ENCODE measurements at regions not wholly inside any gene's neighbourhood (a gene's known extent, or its start where the extent isn't known, plus 50 kb on each side); places are given as distances from the start of the nearest gene placed in this dataset.
"Not testable (repeated sequence)": the region's sequence is repeated elsewhere in the genome, so short reads cannot be mapped to it uniquely, and the experiment has no call there.

DNA sequence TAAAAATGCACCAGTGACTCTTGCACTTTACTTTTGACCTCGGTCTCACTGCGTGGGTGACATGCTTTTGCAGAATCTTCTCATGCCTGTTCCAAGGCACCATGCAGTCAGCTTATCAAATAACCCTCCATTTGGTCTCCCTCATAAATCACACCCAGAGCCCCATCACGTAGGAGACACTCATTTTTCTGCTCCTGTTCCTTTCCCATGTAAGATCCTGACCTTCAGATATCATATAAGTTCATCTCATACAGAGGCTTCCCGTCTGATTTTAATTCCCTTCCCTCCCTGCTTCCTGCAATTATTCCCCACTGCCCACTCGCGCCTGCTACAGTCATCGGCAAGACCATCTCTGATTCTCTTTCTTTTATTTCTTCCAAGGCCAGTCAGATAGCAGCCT, 1226.3 kb upstream of the AUTS2 start:
- DNase-seq (ENCODE audit: low spot score) = no peak

DNA sequence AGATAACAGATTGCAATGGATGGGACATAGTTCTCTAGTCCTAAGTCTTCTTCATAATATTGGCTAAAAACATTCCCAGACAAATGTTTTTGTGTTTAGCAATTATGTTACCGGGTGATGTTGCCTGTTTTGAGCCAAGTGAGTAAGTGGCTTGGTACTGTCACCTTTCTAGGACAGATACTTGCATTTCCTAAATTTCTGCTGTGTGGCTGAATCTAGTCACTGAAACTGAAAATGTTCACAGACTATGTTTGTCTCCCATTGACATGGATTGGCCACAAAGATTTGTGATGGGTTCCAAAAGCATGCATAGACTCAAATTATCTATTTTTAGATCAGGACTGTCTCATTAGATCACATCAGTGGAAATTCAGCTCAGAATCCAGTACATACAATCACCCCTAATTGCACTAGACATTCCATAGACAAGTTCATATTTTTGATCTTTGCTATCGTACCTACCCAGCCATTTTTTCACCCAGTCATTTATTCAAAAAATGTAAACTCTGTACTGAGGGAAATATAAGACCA, 1222.1 kb upstream of the AUTS2 start:
- no peak for DNase-seq (ENCODE audit: low spot score)

GRCh38 chr7:68381731-68382130, 1216.5 kb upstream of the AUTS2 start:
- no peak for DNase-seq (ENCODE audit: low spot score)

- DNase-seq (ENCODE audit: low spot score) = no peak
These were observed 1213.7 kb upstream of the AUTS2 start for GRCh38 chr7:68384581-68384980.

DNA sequence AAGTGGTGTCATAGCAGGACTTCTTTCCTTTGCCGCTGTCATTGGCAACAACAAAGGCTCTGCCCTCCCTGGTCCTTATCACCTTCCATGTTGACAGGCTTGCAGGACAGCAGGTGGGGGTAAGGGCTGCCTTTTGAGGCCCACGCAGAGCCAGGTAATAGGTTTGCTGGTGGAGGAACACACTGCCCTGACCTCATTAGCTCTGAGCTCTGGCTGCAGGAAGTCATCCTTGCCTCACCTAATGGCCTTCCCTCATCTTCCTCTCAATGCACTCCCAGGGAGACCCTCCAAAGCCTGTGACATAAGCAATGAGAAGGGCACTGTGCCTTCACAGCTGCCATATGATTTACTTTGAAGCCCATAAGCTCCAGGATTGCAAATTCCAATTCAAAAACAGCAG, 1205.2 kb upstream of the AUTS2 start:
- DNase-seq (ENCODE audit: low spot score) = no peak

DNA sequence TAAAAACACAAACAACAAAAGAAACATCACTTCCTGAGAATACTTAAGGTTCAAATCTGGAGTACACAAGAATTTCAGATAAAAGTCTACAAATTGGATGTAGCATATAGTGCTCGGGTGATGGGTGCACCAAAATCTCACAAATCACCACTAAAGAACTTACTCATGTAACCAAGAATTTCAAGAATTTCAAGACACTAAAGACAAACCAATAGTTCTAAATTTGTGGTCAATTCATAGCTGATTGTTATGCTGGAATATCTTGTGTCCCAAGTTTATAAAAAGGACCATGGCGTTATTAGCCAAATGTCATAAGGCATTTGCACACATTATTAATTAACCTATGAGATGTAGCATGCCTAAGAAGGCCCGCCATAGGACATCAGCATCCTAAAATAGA, 1204.1 kb upstream of the AUTS2 start:
- DNase-seq (ENCODE audit: low spot score) = no peak

- DNase-seq (ENCODE audit: low spot score) = no peak
These were observed 1198.2 kb upstream of the AUTS2 start for GRCh38 chr7:68399991-68400590.

GRCh38 chr7:68400783-68401182, 1197.5 kb upstream of the AUTS2 start:
- DNase-seq (ENCODE audit: low spot score) = no peak

- DNase-seq (ENCODE audit: low spot score) = no peak
These were observed 1197.0 kb upstream of the AUTS2 start for GRCh38 chr7:68401313-68401712.

DNA sequence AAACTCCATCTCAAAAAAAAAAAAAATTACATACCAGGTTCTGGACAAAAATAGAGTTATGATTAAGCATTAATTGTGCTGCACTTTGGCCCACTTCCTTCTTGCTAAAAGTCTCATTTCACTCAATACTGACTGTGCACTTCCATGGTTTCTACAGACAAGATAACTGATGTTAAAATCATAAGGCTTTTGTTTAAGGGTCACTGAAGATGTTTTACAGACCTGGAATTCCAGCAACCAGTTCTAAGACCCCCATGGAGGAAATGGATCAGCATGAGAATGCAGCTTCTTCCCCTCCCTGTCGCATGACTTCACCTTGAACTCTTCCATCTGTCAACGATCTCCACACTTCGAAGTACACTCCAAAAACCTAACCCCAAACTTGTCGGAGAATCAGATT, 1191.8 kb upstream of the AUTS2 start:
- no peak for DNase-seq (ENCODE audit: low spot score)

DNA sequence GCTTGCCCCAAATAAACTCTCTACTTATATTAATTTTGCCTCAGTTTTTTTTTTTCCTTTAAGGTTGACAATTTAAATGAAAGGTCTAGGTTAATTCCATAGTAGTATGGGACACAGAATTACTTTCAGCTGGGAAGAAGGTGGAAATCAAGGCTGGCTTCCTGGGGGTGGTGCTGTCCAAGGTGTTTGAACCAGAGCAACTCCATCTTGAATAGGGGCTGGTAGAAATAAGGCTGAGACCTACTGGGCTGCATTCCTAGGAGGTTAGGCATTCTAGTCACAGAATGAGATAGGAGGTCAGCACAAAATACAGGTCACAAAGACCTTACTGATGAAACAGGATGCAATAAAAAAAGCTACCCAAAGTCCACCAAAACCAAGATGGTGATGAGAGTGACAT, 1190.8 kb upstream of the AUTS2 start:
- no peak for DNase-seq (ENCODE audit: low spot score)

DNA sequence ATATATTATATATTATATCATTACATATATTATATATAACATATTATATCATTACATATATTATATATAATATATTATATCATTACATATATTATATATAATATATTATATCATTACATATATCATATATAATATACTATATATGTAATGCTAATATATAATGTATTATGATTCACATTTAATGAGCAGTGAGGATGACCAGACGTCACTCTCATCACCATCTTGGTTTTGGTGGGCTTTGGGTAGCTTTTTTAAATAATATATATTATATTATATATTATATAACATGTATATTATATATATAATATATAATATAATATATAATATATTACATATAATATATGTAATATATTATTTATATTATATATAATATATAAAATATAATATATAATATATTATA, 1189.4 kb upstream of the AUTS2 start:
- DNase-seq (ENCODE audit: low spot score) = no peak

DNA sequence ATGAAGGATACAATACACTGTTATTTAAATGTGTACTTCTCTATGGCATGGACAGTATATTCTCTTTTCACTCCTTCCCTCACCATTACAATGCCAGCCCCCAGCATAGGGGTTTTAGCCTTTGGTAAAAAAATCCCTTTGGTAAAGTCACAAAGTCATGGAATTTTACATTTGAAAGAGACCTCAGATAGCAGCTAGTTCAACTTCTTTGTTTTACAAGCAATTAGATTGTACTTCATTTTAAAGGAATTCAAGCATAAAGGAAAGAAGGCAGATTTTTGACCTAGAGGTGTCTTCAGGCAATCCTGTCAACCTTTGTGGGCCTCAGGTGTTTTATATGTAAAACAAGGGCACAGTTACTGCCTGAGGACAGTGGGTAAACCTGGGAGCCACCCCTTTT, 1188.4 kb upstream of the AUTS2 start:
- DNase-seq (ENCODE audit: low spot score) = no peak

DNA sequence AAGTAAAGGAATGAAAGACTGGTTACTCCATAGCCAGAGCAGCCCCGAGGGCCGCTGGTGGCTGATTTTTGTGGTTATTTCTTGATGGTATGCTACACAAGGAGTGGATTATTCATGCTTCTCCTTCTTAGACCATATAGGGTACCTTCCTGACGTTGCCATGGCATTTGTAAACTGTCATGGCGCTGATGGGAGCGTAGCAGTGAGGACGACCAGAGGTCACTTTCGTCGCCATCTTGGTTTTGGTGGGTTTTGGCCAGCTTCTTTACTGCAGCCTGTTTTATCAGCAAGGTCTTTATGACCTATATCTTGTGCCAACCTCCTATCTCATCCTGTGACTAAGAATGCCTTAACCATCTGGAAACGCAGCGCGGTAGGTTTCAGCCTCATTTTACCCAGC, 1187.6 kb upstream of the AUTS2 start:
- DNase-seq (ENCODE audit: low spot score) = not testable (repeated sequence)

GRCh38 chr7:68411742-68412141, 1186.5 kb upstream of the AUTS2 start:
- no peak for DNase-seq (ENCODE audit: low spot score)

DNA sequence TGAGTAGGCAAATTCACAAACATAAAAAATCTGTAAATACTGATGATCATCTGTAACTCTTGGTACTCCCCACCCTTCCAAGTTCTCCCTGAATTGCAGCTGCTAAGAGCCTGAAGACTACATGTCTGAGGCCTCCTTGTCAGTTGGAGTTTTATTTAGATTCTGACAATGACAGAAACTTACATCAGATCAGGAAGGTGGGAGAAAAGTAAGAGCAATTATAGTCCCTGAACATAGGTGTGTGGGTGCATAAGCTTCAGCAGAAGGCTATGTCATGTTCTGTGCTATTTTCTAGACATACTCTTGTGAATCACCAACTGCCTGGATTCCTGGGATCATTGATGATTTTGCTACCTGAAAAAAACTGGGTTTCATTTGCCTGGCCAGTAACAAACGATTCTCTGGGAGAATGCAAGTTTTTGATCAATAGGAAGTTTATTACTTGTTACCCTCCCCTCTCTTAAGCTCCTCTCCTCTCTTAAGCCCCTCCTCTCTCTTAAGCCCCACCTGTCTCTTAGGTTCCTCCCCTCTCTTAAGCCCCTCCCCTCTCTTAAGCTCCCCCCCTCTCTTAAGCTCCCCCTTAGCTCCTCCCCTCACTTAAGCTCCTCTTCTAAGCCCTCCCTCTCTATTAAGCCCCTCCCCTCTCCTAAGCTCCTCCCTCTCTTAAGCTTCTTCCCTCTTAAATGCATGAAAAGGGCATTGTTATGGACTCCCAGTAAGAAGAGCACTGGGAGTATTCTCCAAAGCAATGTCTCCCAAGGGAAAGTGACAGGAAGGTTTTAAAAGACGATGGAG, 1183.4 kb upstream of the AUTS2 start:
- DNase-seq (ENCODE audit: low spot score) = no peak

- DNase-seq (ENCODE audit: low spot score) = no peak
These were observed 1181.3 kb upstream of the AUTS2 start for GRCh38 chr7:68417002-68417401.

DNA sequence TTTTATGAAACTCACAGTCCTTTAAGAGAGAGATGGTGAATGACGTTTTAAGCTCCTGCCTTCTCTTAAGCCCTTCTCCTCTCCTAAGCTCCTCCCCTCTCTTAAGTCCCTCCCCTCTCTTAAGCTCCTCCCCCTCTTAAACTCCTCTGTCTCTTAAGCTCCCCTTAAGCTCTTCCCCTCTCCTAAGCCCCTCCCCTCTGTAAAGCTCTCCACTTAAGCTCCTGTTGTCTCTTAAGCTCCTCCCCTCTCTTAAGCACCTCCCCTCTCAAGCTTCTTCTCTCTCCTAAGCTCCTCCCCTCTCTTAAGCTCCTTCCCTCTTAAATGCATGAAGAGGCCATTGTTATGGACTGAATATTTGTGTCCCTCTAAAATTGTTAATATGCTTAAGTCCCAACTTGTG, 1180.6 kb upstream of the AUTS2 start:
- peak; percentile 10 for DNase-seq (ENCODE audit: low spot score)

DNA sequence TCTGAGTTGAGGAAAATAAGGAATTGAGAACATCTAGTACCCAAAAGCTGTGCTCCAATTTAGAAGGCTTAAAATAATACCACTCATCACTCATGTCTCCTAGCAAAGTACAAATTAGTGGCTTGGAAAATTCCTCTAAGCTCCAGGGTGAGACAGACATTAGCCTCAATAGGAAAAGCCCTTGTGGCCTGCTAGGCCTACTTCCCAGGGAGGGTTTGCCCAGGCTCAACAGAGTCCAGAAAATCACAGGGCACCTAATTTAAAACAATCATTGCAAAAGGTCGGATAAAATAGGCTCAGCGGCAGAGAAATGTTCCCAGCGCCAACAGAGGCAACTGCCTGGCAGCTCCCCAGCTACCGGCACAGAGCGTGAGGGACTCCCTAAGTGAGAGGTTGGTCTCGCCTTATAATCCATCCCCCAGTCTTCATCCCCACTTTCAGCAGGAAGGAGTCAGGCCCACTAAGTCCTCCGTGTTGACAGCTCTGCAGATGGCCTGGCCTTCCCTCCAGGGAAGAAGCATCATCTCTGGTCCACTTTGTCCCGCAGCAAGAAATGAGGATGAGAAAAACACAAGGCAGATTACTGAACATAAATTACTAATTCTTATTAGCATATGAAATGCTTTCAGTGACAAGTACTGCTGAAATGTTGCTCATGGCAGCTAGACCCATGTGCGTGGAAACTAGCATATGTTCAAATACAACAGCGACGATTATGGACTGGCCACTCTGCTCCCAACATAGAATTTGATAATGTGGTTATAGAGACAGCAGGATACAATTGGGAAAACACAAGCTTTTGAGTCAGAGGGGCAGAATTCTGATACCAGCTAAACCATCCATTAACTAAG, 1177.7 kb upstream of the AUTS2 start:
- no peak for DNase-seq (ENCODE audit: low spot score)

DNA sequence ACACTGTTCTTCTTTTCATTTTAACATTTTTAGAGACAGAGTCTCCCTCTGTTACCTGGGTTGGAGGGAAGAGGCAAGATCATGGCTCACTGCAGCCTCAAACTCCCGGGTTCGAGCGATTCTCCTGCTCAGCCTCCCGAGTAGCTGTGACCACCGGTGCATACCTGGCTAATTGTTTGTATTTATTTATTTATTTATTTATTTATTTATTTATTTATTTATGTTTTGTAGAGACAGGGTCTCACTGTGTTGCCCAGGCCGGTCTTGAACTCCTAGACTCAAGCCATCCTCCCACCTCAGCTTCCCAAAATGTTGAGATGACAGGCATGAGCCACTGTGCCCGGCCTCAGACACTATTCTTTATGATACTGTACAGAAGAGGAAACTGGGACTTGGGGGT, 1176.6 kb upstream of the AUTS2 start:
- no peak for DNase-seq (ENCODE audit: low spot score)

GRCh38 chr7:68422281-68422680, 1176.0 kb upstream of the AUTS2 start:
- no peak for DNase-seq (ENCODE audit: low spot score)

DNA sequence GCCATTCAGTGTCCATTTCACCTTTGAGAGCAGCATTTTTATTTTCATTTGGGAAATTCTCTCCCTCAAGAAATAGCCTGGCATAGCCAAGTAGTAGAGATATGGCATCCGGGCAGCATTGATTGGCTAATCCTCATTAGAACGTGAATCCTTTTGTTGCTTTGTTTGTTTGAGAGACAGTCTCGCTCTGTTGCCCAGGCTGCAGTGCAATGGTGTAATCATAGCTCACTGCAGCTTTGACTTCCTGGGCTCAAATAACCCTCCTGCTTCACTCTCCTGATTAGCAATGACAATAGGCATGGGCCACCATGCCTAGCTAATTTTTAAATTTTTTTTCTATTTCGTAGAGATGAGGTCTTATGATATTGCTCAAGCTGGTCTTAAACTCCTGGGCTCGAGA, 1174.9 kb upstream of the AUTS2 start:
- DNase-seq (ENCODE audit: low spot score) = no peak
